Skeletal muscle tissue (tissue), 3 donors: ENCODE measurements at regions not wholly inside any gene's neighbourhood (a gene's known extent, or its start where the extent isn't known, plus 50 kb on each side); places are given as distances from the start of the nearest gene placed in this dataset.
"Not testable (repeated sequence)": the region's sequence is repeated elsewhere in the genome, so short reads cannot be mapped to it uniquely, and the experiment has no call there.

ENCODE experiments used
- H3K27ac ChIP-seq: one replicate; pipeline ENCODE4 v1.7.0; 2013; ENCODE audit warnings: mild to moderate bottlenecking, low read depth, low read length, inconsistent platforms
- H3K27me3 ChIP-seq, 3 donors: one replicate each; pipeline ENCODE4 v1.7.0; 2013; ENCODE audit warnings: low read length in 3 of 3; ENCODE audit not compliant: control insufficient read depth in 3 of 3, insufficient read depth in 3 of 3
- H3K36me3 ChIP-seq, 3 donors: one replicate each; pipeline ENCODE4 v1.7.0; 2013; ENCODE audit warnings: low read length in 3 of 3; ENCODE audit not compliant: control insufficient read depth in 3 of 3, insufficient read depth in 3 of 3
- H3K4me1 ChIP-seq, 3 donors: one replicate each; pipeline ENCODE4 v1.7.0; 2013; ENCODE audit warnings: low read length in 3 of 3, mild to moderate bottlenecking in 3 of 3; ENCODE audit not compliant: control insufficient read depth in 3 of 3, insufficient read depth in 3 of 3
- H3K4me3 ChIP-seq, 3 donors: one replicate each; pipeline ENCODE4 v1.7.0; 2013; ENCODE audit warnings: low read length in 3 of 3
- H3K9ac ChIP-seq, 3 donors: one replicate each; pipeline ENCODE4 v1.7.0; 2013; ENCODE audit warnings: low read length in 3 of 3, mild to moderate bottlenecking in 3 of 3, moderate library complexity in 2 of 3, low read depth in 1 of 3
- H3K9me3 ChIP-seq, 3 donors: one replicate each; pipeline ENCODE4 v1.7.0; 2013; ENCODE audit warnings: low read length in 3 of 3; ENCODE audit not compliant: control insufficient read depth in 3 of 3
- donor health status: Osteomylitis.

GRCh38 chr12:124125203-124125871 is 152.3 kb downstream of the ZNF664 start:
- no peaks in the 10 kb centered on the region for H3K4me1 ChIP-seq
- no peak overlapping the region for H3K4me3 ChIP-seq
- no peaks in the 10 kb centered on the region for H3K9me3 ChIP-seq
- H3K27ac ChIP-seq = no peak overlapping the region
- no peaks in the 10 kb centered on the region for H3K36me3 ChIP-seq
- H3K27me3 ChIP-seq = peaks cover 7 to 8% (median 7%) of the 10 kb centered on the region in 3 donors
- no peak overlapping the region for H3K9ac ChIP-seq

GRCh38 chr12:124126950-124127655 is 154.1 kb downstream of the ZNF664 start:
- Histone ChIP-seq H3K27ac (no peak overlapping the region), H3K9ac (no peak overlapping the region), H3K4me1 (no peaks in the 10 kb centered on the region), H3K9me3 (no peaks in the 10 kb centered on the region), H3K36me3 (no peaks in the 10 kb centered on the region), H3K4me3 (no peak overlapping the region), H3K27me3 (peaks cover 5 to 7% (median 7%) of the 10 kb centered on the region in 3 donors)

GRCh38 chr12:124129132-124129531 is 156.1 kb downstream of the ZNF664 start:
- no peaks in the 10 kb centered on the region for H3K4me1 ChIP-seq
- H3K27me3 ChIP-seq = no peaks in the 10 kb centered on the region
- no peaks in the 10 kb centered on the region for H3K36me3 ChIP-seq
- no peak overlapping the region for H3K9ac ChIP-seq
- no peaks in the 10 kb centered on the region for H3K9me3 ChIP-seq
- H3K27ac ChIP-seq = no peak overlapping the region
- H3K4me3 ChIP-seq = no peak overlapping the region

GRCh38 chr12:124130691-124131591 is 157.9 kb downstream of the ZNF664 start:
- Histone ChIP-seq H3K36me3 (no peaks in the 10 kb centered on the region), H3K27me3 (no peaks in the 10 kb centered on the region), H3K4me1 (no peaks in the 10 kb centered on the region), H3K9ac (no peak overlapping the region), H3K27ac (no peak overlapping the region), H3K9me3 (no peaks in the 10 kb centered on the region), H3K4me3 (no peak overlapping the region)

- no peaks in the 10 kb centered on the region for H3K9me3 ChIP-seq
- H3K27me3 ChIP-seq = no peaks in the 10 kb centered on the region
- H3K36me3 ChIP-seq = no peaks in the 10 kb centered on the region
- no peak overlapping the region for H3K9ac ChIP-seq
- H3K4me1 ChIP-seq = no peaks in the 10 kb centered on the region
- no peak overlapping the region for H3K4me3 ChIP-seq
- no peak overlapping the region for H3K27ac ChIP-seq
These were observed 158.6 kb downstream of the ZNF664 start for GRCh38 chr12:124131659-124132058.

- Histone ChIP-seq H3K27ac (no peak overlapping the region), H3K9me3 (peaks cover 0 to 3% (median 0%) of the 10 kb centered on the region in 3 donors), H3K27me3 (no peaks in the 10 kb centered on the region), H3K36me3 (no peaks in the 10 kb centered on the region), H3K9ac (no peak overlapping the region), H3K4me1 (no peaks in the 10 kb centered on the region), H3K4me3 (no peak overlapping the region)
These were observed 159.5 kb downstream of the ZNF664 start for GRCh38 chr12:124132530-124132929.

GRCh38 chr12:124136796-124137195 is 158.1 kb upstream of the RFLNA start:
- Histone ChIP-seq H3K9ac (no peak overlapping the region), H3K4me3 (no peak overlapping the region), H3K9me3 (peaks cover 0 to 3% (median 0%) of the 10 kb centered on the region in 3 donors), H3K27me3 (no peaks in the 10 kb centered on the region), H3K27ac (no peak overlapping the region), H3K36me3 (no peaks in the 10 kb centered on the region), H3K4me1 (no peaks in the 10 kb centered on the region)

- Histone ChIP-seq H3K36me3 (no peaks in the 10 kb centered on the region), H3K27ac (no peak overlapping the region), H3K9me3 (peaks cover 0 to 3% (median 0%) of the 10 kb centered on the region in 3 donors), H3K4me1 (no peaks in the 10 kb centered on the region), H3K4me3 (no peak overlapping the region), H3K27me3 (no peaks in the 10 kb centered on the region), H3K9ac (no peak overlapping the region)
These were observed 153.9 kb upstream of the RFLNA start for GRCh38 chr12:124140944-124141486.

GRCh38 chr12:124141611-124142010 is 153.3 kb upstream of the RFLNA start:
- not testable (repeated sequence) for H3K9ac ChIP-seq, H3K9me3 ChIP-seq, H3K27ac ChIP-seq, H3K27me3 ChIP-seq, H3K4me1 ChIP-seq, H3K36me3 ChIP-seq, H3K4me3 ChIP-seq
